ENCODE measurements at regions not wholly inside any gene's neighbourhood (a gene's known extent, or its start where the extent isn't known, plus 50 kb on each side); places are given as distances from the start of the nearest gene placed in this dataset.

- TF ChIP-seq CTCF (IDR thresholded peaks at IDR 0.05; ENCODE audit: low read depth, low read length) (no peak), MAX (IDR thresholded peaks at IDR 0.05; ENCODE audit: low read depth, low read length) (no peak), POLR2A (IDR thresholded peaks at IDR 0.05; ENCODE audit: extremely low read depth, insufficient read length) (no peak), MYC (IDR thresholded peaks at IDR 0.05; ENCODE audit: low read depth, low read length) (no peak)
- DNase-seq (ENCODE audit: low read depth) = no peak
- H3K4me3 ChIP-seq (ENCODE audit: low read depth, low read length) = no peak overlapping the region
Measured at GRCh38 chr12:67927815-67928214, 61.4 kb upstream of the IFNG-AS1 start.

- TF ChIP-seq MAX (IDR thresholded peaks at IDR 0.05; ENCODE audit: low read depth, low read length) (no peak), POLR2A (IDR thresholded peaks at IDR 0.05; ENCODE audit: extremely low read depth, insufficient read length) (no peak), CTCF (IDR thresholded peaks at IDR 0.05; ENCODE audit: low read depth, low read length) (no peak)
- no peak for DNase-seq (ENCODE audit: low read depth)
- H3K4me3 ChIP-seq (ENCODE audit: low read depth, low read length) = no peak overlapping the region
Measured at GRCh38 chr12:67928621-67929383, 60.4 kb upstream of the IFNG-AS1 start.

GRCh38 chr12:67929384-67929772 lies 59.9 kb upstream of the IFNG-AS1 start:
- TF ChIP-seq MAX (IDR thresholded peaks at IDR 0.05; ENCODE audit: low read depth, low read length) (no peak), CTCF (IDR thresholded peaks at IDR 0.05; ENCODE audit: low read depth, low read length) (no peak), POLR2A (IDR thresholded peaks at IDR 0.05; ENCODE audit: extremely low read depth, insufficient read length) (no peak), MYC (IDR thresholded peaks at IDR 0.05; ENCODE audit: low read depth, low read length) (no peak)
- no peak for DNase-seq (ENCODE audit: low read depth)

GRCh38 chr12:67937822-67938221 lies 51.4 kb upstream of the IFNG-AS1 start:
- TF ChIP-seq CTCF (IDR thresholded peaks at IDR 0.05; ENCODE audit: low read depth, low read length) = no peak
- no peak for TF ChIP-seq MYC (IDR thresholded peaks at IDR 0.05; ENCODE audit: low read depth, low read length)
- TF ChIP-seq POLR2A (IDR thresholded peaks at IDR 0.05; ENCODE audit: extremely low read depth, insufficient read length) = no peak
- TF ChIP-seq MAX (IDR thresholded peaks at IDR 0.05; ENCODE audit: low read depth, low read length) = no peak
- no peak overlapping the region for H3K4me3 ChIP-seq (ENCODE audit: low read depth, low read length)
- no peak for DNase-seq (ENCODE audit: low read depth)

More at GRCh38 chr12:67929384-67929772, 59.9 kb upstream of the IFNG-AS1 start:
- H3K4me3 ChIP-seq (ENCODE audit: low read depth, low read length) = no peak overlapping the region

All from NB4 (cell line).